ENCODE measurements at regions not wholly inside any gene's neighbourhood (a gene's known extent, or its start where the extent isn't known, plus 50 kb on each side); places are given as distances from the start of the nearest gene placed in this dataset.

DNA sequence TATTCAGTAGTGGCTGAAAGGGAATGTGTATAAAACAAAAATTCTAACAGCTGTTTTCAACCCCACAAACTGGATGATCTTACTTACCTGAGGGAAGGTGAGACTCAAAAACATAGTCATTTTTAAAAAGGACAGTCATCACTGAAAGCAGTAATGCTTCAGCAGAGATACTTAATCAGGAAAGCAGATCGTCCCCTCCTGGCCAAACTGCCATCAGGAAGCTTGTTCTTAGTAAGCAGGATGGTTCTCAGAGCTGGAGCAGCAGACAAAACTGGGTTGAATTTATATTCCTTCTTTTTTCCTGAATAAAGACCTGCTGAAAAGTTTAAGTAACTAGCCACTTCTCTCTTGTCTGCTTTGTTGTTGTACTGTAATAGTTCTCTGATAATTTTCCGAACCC, 1156.5 kb downstream of the OLFM4 start:
- Histone ChIP-seq H3K27me3 (ENCODE audit: control insufficient read depth, insufficient read depth, low read length) (no peaks in the 10 kb centered on the region), H3K4me1 (ENCODE audit: control insufficient read depth in 2 of 3, insufficient read depth in 2 of 3, low read depth in 1 of 3, low read length in 3 of 3) (no peaks in the 10 kb centered on the region), H3K36me3 (ENCODE audit: control insufficient read depth in 2 of 3, insufficient read depth in 3 of 3, low read length in 3 of 3) (no peaks in the 10 kb centered on the region), H3K9me3 (ENCODE audit: control insufficient read depth in 2 of 3, insufficient read depth in 1 of 3, low read length in 3 of 3) (no peaks in the 10 kb centered on the region), H3K4me3 (ENCODE audit: low read length in 3 of 3) (no peak overlapping the region), H3K9ac (ENCODE audit: low read length in 3 of 3) (no peak overlapping the region), H3K27ac (ENCODE audit: low read depth in 2 of 2, low read length in 2 of 2) (no peak overlapping the region)
- TF ChIP-seq, protein P1, sequence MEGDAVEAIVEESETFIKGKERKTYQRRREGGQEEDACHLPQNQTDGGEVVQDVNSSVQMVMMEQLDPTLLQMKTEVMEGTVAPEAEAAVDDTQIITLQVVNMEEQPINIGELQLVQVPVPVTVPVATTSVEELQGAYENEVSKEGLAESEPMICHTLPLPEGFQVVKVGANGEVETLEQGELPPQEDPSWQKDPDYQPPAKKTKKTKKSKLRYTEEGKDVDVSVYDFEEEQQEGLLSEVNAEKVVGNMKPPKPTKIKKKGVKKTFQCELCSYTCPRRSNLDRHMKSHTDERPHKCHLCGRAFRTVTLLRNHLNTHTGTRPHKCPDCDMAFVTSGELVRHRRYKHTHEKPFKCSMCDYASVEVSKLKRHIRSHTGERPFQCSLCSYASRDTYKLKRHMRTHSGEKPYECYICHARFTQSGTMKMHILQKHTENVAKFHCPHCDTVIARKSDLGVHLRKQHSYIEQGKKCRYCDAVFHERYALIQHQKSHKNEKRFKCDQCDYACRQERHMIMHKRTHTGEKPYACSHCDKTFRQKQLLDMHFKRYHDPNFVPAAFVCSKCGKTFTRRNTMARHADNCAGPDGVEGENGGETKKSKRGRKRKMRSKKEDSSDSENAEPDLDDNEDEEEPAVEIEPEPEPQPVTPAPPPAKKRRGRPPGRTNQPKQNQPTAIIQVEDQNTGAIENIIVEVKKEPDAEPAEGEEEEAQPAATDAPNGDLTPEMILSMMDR (IDR thresholded peaks at IDR 0.05; ENCODE audit: borderline replicate concordance, extremely low read depth, insufficient read depth) = no peak
- intact Hi-C loops (cut with DNase I) = no loop called here
- DNase-seq = no peak
- FAIRE-seq = no peak

DNA sequence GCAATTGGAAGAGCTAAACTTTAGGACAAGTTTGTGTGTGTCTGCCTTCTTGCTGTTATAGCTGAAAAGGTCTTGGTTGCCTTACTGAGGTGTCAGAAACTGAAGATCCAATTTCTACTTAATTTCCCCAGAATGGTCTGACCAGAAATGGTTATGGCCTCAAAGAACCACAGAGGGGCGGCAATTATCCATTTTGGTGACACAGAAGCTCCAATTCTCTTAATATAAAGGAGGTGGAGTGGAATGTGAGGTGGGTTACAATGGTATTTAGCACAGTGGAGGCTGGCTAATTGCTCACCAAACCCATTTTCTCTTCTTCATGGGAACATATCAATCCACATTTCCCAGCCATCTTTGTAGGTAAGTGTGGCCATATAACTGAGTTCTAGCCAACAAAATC, 1157.2 kb downstream of the OLFM4 start:
- Histone ChIP-seq H3K27ac (ENCODE audit: low read depth in 2 of 2, low read length in 2 of 2) (no peak overlapping the region), H3K4me3 (ENCODE audit: low read length in 3 of 3) (no peak overlapping the region), H3K36me3 (ENCODE audit: control insufficient read depth in 2 of 3, insufficient read depth in 3 of 3, low read length in 3 of 3) (no peaks in the 10 kb centered on the region), H3K9me3 (ENCODE audit: control insufficient read depth in 2 of 3, insufficient read depth in 1 of 3, low read length in 3 of 3) (no peaks in the 10 kb centered on the region), H3K4me1 (ENCODE audit: control insufficient read depth in 2 of 3, insufficient read depth in 2 of 3, low read depth in 1 of 3, low read length in 3 of 3) (no peaks in the 10 kb centered on the region), H3K9ac (ENCODE audit: low read length in 3 of 3) (no peak overlapping the region), H3K27me3 (ENCODE audit: control insufficient read depth, insufficient read depth, low read length) (no peaks in the 10 kb centered on the region)
- FAIRE-seq = no peak
- TF ChIP-seq, protein P1 (IDR thresholded peaks at IDR 0.05; ENCODE audit: borderline replicate concordance, extremely low read depth, insufficient read depth) = no peak
- DNase-seq = peak in 3 of 5 donors; percentile 29 to 51 (median 42)
- intact Hi-C loops (cut with DNase I) = no loop called here

DNA sequence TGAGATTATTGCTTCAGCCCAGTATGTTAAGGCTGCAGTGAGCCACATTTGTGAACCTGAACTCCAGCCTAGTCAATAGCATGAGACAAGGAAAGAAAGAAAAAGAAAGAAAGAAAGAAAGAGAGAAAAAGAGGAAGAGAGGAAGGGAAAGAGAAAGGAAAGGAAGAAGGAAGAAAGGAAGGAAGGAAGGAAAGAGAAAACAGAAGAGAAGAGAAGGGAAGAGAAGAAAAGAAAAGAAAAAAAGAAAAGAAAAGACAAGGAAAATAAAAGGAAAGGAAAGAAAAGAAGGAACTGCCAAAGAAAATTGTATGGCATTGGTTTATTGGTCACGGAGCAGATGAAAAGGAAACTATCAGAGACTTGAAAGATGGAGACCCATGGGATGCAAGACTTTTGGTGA, 1158.8 kb downstream of the OLFM4 start:
- H3K4me3 ChIP-seq (ENCODE audit: low read length in 3 of 3) = no peak overlapping the region
- DNase-seq = no peak
- no peak overlapping the region for H3K27ac ChIP-seq (ENCODE audit: low read depth in 2 of 2, low read length in 2 of 2)
- no peaks in the 10 kb centered on the region for H3K9me3 ChIP-seq (ENCODE audit: control insufficient read depth in 2 of 3, insufficient read depth in 1 of 3, low read length in 3 of 3)
- intact Hi-C loops (cut with DNase I) = no loop called here
- FAIRE-seq = no peak
- H3K4me1 ChIP-seq (ENCODE audit: control insufficient read depth in 2 of 3, insufficient read depth in 2 of 3, low read depth in 1 of 3, low read length in 3 of 3) = no peaks in the 10 kb centered on the region
- H3K36me3 ChIP-seq (ENCODE audit: control insufficient read depth in 2 of 3, insufficient read depth in 3 of 3, low read length in 3 of 3) = no peaks in the 10 kb centered on the region
- H3K9ac ChIP-seq (ENCODE audit: low read length in 3 of 3) = no peak overlapping the region
- TF ChIP-seq, protein P1 (IDR thresholded peaks at IDR 0.05; ENCODE audit: borderline replicate concordance, extremely low read depth, insufficient read depth) = no peak
- H3K27me3 ChIP-seq (ENCODE audit: control insufficient read depth, insufficient read depth, low read length) = no peaks in the 10 kb centered on the region

Measured in kidney (tissue), 13 donors.